Keratinocyte (primary cell): ENCODE measurements at regions not wholly inside any gene's neighbourhood (a gene's known extent, or its start where the extent isn't known, plus 50 kb on each side); places are given as distances from the start of the nearest gene placed in this dataset.

Experiments used
- EZH2 ChIP-seq: IDR thresholded peaks from one replicate; pipeline ENCODE4 v1.6.1; 2012; ENCODE audit warnings: inconsistent platforms, mild to moderate bottlenecking, low read length, moderate library complexity
- TF ChIP-seq, protein P1 (sequence below), 3 experiments: IDR thresholded peaks in 1 of 3; conservative IDR thresholded peaks in 1 of 3; optimal IDR thresholded peaks in 1 of 3; 2 replicates in 2 of 3; 3 replicates in 1 of 3; pipeline versions ENCODE3 to v1.5.1; 2011; ENCODE audit warnings: low read length in 3 of 3, mild to moderate bottlenecking in 3 of 3, moderate library complexity in 2 of 3, control low read depth in 1 of 3, inconsistent platforms in 1 of 3; ENCODE audit not compliant: insufficient read depth in 2 of 3; ENCODE audit errors: extremely low read depth in 1 of 3

DNA sequence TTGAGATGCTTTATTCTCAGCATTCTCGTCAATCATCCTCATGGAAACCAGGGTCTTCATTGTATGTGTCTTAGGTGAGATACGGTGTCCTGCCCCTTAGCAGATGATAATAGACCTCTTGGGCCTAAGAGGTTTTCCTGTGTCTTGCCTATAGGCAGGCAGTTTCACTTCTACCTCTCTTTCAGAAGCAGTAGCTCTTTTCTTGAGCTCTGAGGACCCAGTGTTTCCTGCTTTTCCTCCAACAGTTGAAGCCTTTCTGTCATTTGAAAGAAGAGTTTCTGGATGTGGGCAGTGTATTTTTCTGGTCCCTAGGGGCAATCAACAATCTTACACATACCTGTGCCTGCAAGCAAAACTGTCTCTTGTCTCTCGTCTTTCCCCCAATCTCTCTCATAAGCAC lies 1550.3 kb upstream of the LRRTM3 start:
- TF ChIP-seq EZH2, result no peak
- TF ChIP-seq, protein P1, sequence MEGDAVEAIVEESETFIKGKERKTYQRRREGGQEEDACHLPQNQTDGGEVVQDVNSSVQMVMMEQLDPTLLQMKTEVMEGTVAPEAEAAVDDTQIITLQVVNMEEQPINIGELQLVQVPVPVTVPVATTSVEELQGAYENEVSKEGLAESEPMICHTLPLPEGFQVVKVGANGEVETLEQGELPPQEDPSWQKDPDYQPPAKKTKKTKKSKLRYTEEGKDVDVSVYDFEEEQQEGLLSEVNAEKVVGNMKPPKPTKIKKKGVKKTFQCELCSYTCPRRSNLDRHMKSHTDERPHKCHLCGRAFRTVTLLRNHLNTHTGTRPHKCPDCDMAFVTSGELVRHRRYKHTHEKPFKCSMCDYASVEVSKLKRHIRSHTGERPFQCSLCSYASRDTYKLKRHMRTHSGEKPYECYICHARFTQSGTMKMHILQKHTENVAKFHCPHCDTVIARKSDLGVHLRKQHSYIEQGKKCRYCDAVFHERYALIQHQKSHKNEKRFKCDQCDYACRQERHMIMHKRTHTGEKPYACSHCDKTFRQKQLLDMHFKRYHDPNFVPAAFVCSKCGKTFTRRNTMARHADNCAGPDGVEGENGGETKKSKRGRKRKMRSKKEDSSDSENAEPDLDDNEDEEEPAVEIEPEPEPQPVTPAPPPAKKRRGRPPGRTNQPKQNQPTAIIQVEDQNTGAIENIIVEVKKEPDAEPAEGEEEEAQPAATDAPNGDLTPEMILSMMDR (optimal IDR thresholded peaks at IDR 0.05 in 1 of 3, IDR thresholded peaks at IDR 0.05 in 1 of 3, conservative IDR thresholded peaks at IDR 0.05 in 1 of 3; ENCODE audit: extremely low read depth in 1 of 3, insufficient read depth in 2 of 3, low read length in 3 of 3), result no peak
